GM21619 (cell line): ENCODE measurements at regions not wholly inside any gene's neighbourhood (a gene's known extent, or its start where the extent isn't known, plus 50 kb on each side); places are given as distances from the start of the nearest gene placed in this dataset.

Experiments used
- ATAC-seq: cut with Tn5 transposase; IDR thresholded peaks from one replicate; pipeline ENCODE4 v1.9.1; 2021; ENCODE audit not compliant: unreplicated experiment

DNA sequence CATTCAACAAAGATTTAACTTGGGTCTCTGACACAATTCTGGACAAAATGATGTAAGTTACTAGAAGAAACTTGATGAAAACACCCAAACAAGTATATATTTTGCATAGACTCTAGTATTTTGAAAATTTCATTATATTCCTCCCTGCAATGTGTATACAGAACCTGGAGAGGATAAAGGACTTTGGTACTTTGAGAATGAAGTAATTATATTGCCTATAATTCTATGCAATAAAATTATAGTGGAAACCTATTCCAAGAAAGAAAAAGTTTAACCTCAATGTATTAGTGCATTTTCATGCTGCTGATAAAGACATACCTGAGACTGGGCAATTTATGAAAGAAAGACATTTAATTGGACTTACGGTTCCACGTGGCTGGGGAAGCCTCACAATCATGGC, 1146.1 kb downstream of the KCNT2 start:
- ATAC-seq, result no peak

GRCh38 chr1:195458365-195458764, 1149.9 kb downstream of the KCNT2 start:
- no peak for ATAC-seq

DNA sequence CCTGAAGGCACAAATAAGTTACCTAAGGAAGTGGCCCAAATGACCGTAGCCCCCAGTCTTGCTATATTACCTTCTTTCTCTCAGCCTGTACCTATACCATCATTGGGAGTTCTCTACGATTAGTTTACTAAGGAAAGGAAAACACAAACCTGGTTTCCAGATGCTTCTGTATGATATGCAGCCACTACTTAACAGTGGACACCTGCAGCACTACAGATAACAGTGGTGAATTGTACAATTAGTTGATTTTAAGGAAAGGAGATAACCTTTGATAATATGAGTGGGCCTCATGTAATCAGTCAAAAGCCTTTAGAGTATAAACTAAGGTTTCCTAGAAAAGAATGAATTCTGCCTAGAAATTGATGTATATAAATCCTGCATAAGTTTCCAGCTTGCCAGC, 1157.4 kb downstream of the KCNT2 start:
- ATAC-seq, result no peak

DNA sequence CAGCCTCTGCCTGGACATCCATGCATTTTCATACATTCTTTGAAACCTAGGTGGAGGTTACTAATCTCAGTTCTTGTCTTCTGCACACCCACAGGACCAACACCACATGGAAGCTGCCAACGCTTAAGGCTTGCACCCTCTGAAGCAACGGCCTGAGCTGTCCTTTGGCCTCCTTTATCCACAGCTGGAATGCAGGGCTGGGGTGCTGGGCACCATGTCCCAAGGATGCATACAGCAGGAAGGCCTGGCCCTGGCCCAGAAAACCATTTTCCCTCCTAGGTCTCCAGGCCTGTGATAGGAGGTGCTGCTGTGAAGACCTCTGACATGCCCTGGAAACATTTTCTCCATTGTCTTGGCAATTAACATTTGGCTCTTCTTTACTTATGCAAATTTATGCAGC, 1168.6 kb downstream of the KCNT2 start:
- ATAC-seq, result no peak

GRCh38 chr1:195434566-195435203, 1173.6 kb downstream of the KCNT2 start:
- no peak for ATAC-seq

DNA sequence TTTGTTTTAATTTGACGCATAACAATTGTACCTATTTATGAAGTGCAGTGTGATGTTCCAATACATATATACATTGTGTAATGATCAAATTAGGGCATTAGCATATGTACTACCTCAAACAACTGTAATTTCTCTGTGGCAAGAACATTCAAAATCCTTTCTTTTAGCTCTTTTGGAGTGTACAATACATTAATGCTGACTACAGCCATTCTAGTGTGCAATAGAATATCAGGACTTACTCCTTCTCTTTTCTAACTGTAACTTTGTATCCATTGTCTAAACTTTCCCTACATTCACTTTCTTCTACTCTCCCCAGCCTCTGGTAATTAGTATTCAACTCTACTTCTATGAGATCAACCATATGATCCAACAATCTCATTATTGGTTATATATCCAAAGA, 1177.4 kb downstream of the KCNT2 start:
- ATAC-seq, result no peak

- no peak for ATAC-seq
Measured at GRCh38 chr1:195428927-195429326, 1179.3 kb downstream of the KCNT2 start.

DNA sequence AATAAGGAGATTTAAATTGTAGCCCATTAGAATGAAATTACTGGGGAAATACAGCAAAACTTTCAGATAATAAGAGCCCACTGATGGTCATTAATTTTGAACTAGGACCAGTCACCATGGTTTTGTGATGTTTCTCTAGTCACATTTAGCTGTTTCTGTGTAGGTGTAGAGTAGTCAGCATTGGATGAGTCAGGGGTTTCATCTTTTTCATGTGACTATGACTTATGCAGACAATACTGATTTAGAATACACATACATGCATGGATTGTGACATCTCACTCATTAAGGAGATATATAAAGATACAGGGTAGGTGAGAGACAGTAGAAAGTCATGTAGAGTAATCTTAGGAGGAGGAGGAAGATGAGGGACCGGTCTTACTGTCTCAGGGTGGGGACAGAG, 1192.7 kb downstream of the KCNT2 start:
- ATAC-seq, result no peak

GRCh38 chr1:195394567-195394966, 1213.7 kb downstream of the KCNT2 start:
- no peak for ATAC-seq

- ATAC-seq, result no peak
Measured at GRCh38 chr1:195376190-195376589, 1232.0 kb downstream of the KCNT2 start.

GRCh38 chr1:195373856-195374255, 1234.4 kb downstream of the KCNT2 start:
- ATAC-seq, result no peak

- no peak for ATAC-seq
Measured at GRCh38 chr1:195345149-195345548, 1263.1 kb downstream of the KCNT2 start.

DNA sequence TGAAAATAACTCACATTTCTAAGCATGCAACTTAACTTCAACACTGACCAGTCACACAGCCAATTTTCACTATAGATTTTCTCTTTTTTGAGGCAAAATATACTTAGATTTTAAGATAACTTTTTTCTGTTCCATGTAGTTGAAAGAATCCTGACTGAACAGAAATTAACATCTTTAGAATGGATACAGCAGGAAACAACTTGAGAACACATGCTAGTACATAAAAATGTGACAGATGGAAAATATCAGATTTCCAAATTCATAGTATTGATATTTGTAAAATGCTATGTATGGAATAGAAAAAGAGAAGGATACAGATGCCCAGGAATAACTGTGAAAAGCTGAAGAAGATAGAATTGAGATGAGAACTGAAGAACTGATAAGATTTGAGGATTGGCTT, 1270.6 kb downstream of the KCNT2 start:
- ATAC-seq, result no peak

- ATAC-seq, result no peak
Measured at GRCh38 chr1:195336812-195337211, 1271.4 kb downstream of the KCNT2 start.

GRCh38 chr1:195335541-195335940, 1272.7 kb downstream of the KCNT2 start:
- no peak for ATAC-seq

DNA sequence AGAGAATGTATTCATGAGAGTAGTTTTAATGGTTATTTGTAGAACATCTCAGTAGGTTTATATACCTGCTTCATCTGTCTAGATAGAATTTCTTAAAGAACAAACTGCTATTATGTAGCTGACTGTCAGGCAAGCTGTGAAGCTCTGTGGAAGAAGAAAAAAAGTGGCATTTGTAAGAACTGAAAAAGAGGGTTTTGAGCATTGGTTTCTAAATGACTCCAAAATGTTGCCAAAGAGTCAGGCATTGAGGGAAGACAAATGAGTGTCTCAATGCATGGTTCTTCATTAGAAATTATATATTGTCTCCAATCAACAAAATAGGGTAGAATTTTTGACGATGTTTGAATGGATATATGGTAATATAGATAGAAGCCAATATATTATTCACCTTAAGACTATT, 1276.1 kb downstream of the KCNT2 start:
- ATAC-seq, result no peak

- no peak for ATAC-seq
Measured at GRCh38 chr1:195328681-195329080, 1279.6 kb downstream of the KCNT2 start.

DNA sequence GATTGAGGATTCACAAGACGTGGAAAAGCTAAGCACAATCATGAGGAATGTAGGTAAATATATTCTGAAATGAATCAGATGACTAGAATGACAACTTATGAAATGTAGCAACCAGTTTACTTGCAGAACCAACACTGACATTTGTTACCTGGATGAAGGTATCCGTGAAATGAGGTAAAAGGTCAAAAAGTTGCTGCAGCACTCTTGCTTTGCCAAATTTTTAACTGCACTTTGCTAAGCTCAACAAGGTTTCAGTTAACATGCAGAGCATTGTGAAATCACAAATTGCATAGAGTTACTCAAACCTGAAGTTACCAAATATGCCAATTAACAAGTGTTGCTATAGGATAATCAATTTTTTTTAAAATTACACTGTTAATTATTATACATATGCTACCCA, 1280.1 kb downstream of the KCNT2 start:
- ATAC-seq, result no peak

DNA sequence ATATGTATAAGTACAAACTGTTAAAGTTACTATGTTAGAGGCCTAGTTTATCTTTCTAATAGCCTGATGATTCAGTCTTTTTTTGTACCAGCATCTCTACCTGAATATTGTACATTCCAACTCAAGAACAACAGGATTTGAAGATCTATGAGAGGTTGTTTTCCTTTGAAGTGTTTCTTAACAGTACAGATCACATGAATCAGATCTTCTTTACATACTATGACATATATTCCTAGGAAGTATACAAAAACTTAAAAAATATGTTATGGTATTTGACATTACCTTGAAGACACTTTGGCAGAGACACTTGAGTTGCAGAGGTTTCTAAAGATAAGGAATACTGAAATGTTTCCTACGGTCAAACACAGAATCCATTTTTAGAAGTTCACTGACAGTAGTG, 1280.9 kb downstream of the KCNT2 start:
- ATAC-seq, result no peak

- ATAC-seq, result no peak
Measured at GRCh38 chr1:195326325-195326724, 1281.9 kb downstream of the KCNT2 start.

DNA sequence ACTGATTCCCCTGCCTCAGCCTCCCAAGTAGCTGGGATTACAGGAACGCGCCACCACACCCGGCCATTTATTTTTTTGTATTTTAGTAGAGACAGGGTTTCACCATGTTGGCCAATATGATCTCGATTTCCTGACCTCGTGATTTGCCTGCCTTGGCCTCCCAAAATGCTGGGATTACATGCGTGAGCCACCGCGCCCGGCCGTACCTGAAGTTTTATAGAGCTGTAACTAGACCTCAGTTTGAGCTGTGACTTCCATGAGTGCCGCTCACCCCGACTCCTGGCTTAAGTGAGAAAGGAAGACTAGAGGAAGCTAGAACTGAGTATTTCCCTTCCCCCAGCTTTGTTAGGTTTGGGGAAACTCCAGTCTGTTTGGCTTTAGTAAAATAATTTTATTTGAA, 1283.1 kb downstream of the KCNT2 start:
- no peak for ATAC-seq

DNA sequence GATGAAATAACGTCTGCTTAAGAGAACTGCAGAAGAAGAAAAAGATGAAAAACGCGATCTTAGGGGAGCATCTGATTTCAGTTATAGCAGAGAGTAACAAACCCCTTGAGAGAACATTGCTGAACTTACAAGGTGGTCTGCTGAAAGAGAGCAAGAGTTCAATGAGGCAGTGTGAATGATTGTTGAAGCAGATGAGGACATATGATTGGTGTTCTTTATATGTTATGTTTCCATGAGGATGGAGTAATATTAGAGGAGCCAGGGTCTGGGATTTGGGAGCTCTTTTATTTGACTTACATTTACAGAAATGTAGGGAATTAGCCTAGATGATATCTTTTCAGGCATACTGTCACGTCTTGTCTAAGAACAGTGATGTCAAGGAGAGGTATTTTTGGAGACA, 1302.0 kb downstream of the KCNT2 start:
- no peak for ATAC-seq

DNA sequence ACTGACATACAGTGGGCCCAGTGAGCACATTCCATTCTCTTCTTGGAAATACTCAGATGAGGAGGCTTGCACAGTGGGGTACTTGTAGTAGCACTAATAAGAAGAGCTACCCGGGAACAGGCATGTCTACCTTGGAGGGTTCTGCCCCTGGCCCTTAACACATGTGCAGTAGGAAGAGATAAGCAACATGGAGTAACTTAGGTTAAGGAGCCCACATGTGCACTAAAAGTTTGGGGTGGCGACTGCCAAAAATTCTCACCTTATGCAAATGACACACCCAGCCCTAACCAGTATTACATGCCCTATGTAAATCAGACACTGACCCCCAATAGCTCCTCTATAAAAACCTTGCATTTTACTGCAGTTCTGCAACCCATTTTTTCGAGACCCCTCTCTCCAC, 1313.3 kb downstream of the KCNT2 start:
- ATAC-seq, result no peak

- no peak for ATAC-seq
Measured at GRCh38 chr1:195278644-195279043, 1329.6 kb downstream of the KCNT2 start.
